HS-27A (cell line): ENCODE measurements at regions not wholly inside any gene's neighbourhood (a gene's known extent, or its start where the extent isn't known, plus 50 kb on each side); places are given as distances from the start of the nearest gene placed in this dataset.
"Not testable (repeated sequence)": the region's sequence is repeated elsewhere in the genome, so short reads cannot be mapped to it uniquely, and the experiment has no call there.

ENCODE experiments used
- DNase-seq: peaks from one replicate; pipeline ENCODE4 v3.0.0-alpha.2; 2012; ENCODE audit warnings: low read depth, missing footprints

DNA sequence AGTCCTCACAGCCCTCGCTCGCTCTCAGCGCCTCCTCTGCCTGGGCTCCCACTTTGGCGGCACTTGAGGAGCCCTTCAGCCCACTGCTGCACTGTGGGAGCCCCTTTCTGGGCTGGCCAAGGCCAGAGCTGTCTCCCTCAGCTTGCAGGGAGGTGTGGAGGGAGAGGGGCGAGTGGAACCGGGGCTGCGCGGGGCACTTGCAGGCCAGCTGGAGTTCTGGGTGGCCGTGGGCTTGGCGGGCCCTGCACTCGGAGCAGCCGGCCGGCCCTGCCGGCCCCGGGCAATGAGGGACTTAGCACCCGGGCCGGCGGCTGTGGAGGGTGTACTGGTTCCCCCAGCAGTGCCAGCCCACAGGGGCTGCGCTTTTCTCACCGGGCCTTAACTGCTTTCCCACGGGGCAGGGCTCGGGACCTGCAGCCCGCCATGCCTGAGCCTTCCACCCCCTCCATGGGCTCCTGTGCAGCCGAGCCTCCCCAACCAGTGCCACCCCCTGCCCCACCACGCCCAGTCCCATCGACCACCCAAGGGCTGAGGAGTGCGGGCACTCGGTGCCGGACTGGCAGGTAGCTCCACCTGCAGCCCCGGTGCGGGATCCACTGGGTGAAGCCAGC is 584.1 kb upstream of the KLF12 start:
- not testable (repeated sequence) for DNase-seq

DNA sequence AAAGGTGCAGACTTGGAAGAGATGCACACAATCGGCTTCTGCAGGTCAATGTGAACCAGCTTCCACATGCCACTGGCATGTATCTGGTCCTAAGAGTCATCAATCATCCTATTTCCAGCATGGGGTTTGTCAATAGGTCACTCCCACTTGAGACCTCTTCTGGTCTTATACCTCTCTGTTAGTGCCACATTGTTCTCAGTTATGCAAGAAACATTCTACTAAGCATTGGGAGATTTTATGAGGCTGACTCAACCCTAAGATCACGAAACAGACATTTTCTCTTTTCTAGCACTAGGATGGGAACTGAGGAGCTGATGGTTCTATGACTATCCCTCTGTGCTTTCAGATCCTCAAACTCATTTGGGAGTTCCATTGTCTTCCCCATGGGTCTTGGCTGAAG is 581.5 kb upstream of the KLF12 start:
- DNase-seq, result no peak

DNA sequence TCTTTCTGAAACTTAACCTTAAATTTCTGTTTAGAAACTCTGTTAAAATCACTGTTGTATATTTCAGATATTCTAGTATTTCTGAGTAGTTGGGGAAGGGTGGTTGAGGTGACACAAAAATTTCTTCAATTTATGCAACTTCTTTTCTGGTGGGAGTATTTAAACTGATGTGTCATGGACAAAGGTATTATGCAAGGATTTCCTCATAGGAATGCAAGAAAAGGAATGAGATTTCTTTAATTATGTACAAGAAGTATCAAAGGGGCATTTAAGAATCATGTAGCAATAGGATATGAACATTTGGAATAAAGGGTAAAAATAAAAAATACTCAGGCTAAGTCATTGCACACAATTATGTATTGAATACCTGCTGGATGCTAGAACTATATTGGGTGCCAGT is 575.8 kb upstream of the KLF12 start:
- no peak for DNase-seq

DNA sequence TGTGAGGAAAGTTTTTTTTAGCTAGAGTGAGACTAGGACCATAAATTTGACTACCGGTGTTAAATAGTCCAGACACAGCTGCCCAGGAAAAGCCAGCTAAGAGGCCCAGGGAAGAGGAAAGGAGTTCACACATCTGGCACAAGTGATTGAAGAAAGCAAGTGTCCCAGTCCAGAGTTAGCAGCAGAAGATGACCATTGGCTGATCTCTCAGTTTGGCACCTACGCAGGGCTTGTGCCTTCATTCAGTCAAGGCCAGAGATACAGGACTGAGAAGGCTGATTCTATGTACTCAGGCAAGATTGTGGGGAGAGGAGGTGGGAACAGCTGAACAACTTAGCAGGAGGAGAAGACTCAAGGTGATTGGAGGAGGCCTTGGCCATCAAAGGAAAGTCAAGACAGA is 575.0 kb upstream of the KLF12 start:
- DNase-seq, result no peak

DNA sequence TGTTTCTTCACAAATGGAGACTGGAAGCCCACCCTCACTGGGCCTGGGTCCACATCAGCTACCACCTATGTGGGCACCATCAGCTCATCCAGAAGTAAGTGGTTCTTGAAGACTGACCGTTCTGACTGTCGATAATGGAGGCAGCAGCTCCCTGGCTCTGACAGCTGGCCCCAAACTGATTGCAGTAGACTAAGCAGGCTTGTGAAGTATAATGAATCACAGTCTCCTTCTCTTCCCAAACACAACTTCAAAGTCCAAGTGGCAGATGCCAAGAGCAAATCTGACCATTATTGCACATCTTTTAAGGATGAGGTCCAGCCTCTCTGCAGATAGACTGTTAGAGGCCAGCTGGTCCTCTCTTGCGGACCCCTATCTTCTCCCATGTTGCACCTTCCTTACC is 574.4 kb upstream of the KLF12 start:
- DNase-seq, result no peak

DNA sequence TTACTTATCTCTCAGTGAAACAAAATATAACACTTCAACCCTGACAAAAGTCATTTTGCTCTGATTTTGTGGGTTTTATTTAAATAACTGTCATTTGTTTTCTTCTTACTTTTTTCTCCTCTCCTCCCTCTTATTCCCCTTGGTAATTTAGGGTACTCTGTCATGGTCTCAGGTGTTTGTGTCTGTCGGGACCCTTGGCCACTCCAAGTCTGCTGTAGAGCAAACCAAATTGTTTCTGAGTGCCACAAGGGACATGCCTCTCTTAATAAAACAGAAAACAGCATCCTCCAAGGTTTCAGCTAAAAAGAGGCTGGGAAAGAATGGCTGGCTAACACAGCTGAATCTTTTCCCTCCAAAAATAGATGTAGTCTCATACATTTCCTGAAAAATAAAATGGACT is 573.1 kb upstream of the KLF12 start:
- DNase-seq, result no peak

DNA sequence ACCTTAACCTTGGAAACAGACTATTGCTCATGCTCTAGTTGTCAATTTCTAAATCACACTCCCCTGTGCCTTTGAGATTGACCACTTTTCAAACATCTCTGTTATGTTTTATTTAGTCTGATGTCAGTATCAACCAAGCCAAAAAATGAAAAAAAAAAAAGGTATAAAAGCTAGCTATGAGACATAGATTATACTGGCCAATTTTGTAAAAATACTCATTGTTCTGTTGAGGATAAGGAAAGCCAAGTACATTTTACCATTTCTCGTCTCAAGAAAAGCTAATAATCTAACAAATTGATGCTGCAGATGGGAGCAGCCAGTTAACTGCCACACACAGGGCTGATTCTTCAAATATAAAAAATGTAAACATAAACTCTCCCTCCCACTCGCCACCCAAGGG is 572.6 kb upstream of the KLF12 start:
- DNase-seq, result no peak

DNA sequence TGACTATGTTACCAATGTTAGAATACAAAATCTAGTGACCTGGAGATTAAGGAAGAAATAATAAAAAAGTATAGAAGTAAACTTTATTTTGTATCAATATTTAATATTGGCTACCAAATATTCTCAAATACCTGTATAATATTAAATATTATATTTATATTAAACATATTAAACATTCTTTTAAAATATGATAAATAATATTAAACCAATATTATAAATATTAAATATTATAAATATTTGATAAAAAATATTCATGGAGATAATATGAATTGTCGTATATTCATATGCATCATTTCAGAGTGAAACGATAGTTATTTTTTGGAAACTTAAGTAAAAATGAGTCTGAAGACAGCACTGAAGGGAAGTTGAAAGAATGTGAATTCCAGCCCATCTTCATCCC is 571.2 kb upstream of the KLF12 start:
- DNase-seq, result no peak

DNA sequence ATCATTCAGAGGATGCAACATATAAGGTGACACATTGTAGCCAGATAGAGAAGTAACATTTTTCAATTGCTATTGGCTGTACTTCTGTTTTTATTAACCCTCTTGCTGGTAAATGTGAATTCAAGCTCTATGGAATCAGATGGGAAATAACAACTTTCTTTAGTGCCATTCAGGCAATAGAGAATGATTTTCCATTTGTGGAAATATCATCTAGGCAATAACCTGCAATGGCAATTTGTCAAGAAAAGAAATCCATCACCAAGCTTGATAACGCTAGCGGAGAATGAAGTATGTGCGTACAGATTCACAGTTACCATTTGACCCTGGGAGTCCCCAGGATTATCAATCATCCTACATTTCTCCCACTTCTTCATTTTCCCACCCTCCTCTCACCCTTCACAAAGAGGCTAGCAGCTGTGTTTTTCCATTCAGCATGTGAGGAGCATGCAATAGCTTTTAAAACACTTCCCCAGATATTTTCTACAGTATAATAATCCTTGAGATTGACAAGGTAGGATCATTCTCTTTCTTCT is 569.7 kb upstream of the KLF12 start:
- no peak for DNase-seq

DNA sequence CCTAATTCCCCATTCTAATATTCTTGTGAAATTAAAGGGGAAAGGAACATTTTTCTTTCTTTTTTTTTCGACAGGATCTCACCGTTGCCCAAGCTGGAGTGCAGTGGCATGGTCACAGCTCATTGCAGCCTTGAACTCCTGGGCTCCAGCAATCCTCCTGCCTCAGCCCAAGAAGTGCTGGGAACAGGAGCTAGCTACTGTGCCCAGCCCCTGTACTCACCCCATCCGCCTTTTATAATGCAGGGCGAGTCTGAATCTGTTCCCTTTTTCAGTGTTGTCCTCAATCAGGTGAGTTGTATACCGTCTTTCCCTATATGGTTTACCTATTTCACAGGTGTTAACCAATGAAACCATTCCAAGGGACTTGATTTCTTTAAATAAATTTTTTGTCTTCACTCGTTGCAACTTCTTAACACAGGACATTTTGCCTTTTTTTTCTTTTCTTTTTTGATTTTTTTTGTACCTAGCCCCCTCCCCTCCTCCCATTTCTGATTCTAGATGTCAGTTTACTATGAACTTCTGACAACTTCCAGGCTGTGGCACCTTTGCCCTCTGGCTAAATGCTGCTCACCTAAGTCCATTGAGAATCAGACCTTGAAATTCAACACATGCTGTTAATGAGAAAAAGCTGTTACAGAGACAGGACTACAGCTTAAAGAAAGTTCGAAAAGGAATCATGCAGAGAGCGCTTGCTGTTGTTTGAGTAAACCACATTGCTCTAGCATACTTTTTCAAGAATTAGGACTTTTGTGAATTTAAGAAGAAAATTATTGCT is 562.1 kb upstream of the KLF12 start:
- DNase-seq, result no peak

DNA sequence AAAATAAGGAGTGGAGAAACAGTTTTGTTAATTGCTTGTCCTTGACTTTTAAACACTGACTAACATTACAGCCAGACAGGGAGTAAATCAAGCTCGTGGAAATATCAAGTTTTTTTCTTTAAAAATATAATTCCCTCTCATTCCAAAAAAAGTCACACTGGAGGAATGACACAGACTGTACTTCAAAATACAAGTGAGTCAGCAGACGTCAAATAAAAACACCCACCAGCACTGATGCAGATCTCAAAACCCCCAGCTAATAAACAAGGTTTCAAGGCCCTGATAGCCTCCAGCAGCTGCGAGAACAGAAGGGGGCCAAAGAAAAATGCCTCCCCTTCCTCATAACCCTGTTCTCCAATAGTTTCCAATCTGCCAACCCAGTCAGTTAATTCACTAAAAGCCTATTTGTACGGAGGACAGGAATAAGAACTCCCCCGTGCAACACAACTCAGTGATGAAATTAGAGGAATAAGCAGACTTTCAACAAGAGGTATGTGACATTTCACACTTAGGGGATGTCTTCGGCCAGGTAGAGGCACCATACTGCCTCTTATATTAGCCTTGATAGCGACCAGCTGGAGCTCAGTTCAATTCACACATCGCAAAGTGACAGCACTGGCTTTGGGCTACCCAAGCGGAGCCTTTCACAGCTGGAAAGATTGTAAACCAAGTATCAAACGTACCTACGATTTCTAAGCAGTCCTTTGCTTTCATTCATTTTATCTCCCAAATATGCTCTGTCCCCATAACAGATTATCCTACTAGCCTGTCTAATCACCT is 561.0 kb upstream of the KLF12 start:
- DNase-seq, result no peak

DNA sequence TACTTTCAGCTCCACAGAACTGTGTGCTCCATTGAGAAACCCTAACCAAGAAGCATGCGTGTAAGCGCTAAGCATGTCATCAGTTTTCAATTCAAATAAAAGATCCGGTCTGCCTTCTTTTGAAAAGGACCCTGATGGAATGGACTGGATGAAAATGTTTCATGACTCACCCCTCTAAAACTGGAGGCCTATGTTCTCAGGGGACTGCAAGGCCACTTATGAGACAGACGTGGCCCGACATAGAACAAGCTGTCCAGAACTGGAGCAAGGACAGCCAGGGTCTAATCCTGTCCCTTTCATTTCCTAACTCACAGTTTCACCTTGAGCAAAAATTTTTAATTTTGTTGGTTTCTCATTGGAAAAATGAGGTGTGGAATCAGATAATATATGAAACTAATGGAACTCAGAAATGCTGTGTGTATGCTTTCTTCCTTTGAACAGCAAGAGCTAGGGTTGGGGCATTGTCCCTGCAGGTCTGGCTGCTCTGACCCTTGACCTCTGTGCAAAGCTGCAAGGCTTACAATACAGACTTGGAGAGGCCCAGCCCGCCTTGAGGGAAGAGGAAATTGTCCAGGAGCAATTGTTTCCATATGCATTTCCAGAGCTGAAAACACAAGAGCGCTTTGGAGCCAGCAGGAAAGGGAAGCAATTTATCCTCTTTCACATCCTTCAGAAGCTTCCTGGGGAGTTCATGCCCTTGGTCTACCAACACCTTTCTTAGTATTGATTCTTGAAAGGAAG is 553.4 kb upstream of the KLF12 start:
- DNase-seq, result no peak

DNA sequence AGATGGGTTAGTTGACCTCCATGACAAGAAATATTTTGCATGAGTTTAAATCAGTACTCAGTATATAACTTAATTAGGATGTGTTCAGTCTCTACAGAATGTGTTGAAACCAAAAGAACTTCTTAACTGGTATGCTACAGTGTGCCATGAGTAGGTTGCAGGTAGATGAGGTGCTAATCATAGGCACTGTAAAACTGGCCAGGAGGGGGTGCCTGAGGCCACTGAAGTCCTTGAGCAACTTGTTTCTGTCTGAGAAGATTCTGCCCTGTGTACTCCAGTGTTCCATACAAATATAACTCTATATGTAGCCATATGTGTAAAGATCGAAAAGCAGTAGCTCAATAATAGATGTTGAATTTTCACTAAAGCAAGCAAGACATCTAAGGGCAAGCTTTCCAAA is 549.2 kb upstream of the KLF12 start:
- no peak for DNase-seq

DNA sequence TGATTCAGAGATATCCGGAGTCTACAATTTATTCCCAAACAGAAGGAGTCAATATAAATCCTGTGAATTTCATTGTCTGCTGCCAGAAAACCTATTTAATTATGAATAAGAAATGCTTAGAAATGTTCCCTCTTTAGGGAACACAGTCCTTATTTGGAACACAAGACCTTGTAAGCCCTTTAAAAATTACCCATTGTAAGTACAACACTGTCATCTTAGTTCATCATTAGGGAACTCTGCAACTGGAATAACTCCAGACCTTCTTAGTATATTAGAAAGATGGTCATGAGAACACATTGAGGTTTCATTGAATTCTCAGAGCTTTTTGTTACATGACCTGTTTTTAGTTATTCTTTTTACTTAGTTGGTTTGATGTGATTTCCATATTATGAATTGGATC is 548.5 kb upstream of the KLF12 start:
- no peak for DNase-seq

DNA sequence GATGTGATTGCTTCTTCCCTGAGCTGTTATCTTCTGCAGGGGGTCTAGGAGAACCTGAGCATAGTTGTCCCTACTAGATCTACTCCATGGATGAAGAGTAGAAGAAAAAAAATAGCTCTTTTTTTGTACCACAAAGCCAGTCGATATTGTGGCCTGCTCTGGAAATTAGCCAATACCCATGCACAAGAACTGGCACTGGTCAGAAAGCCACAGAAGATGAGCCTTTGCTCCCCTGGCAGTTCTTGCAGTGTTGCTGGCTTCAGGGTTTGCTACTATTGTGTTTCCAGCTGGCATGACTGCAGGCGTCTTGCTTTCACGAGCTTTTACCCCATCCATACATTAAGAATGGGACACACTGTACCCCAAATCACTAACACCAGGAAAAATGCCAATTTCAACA is 547.7 kb upstream of the KLF12 start:
- DNase-seq, result no peak

DNA sequence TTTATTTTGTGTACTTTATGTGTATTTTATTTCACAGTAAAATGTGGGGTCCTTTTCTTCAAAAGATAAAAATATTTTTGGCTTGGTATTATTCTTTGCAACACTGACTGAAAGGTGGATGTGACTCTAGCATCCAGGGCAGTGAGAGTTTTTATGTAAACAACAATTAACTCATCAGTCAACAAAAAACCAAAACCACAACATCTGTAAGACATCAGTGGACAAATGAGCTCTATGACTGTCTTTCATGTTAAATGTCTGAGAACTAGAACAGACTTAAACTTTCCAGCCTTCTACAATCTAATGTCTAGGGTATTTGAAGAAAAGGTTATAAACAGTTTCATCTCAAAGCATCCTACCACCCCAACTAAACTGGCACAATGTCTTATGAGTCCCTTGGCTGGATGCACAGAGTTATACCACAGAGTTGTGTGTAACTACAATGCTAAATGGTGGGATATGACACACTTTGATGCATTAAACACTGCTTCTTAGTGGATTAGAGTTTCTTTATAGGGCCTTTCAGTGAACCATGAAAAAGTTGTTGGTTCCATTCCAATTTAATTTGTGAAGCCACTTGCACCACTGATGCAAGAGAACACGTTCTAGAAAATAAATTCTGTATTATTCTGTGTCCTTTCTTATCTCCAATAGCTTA is 544.2 kb upstream of the KLF12 start:
- DNase-seq, result no peak

DNA sequence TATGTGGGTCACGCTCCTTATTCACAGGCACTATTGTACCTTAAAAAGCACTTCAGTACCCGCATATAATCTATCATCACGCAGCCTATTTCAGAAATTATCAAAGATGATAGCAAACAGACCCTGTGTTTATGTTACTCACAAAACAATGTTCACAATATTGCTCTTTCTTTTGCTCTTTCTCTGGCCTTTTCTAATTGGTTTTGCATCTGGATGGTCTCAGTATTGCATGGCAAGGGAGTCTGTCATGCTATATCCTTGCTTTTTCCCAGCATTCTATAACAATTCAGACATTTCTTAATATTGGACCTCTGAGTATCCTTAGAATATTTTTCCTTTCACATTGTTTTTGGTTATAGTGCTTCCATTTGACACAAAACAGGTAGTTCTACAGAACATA is 541.8 kb upstream of the KLF12 start:
- no peak for DNase-seq

DNA sequence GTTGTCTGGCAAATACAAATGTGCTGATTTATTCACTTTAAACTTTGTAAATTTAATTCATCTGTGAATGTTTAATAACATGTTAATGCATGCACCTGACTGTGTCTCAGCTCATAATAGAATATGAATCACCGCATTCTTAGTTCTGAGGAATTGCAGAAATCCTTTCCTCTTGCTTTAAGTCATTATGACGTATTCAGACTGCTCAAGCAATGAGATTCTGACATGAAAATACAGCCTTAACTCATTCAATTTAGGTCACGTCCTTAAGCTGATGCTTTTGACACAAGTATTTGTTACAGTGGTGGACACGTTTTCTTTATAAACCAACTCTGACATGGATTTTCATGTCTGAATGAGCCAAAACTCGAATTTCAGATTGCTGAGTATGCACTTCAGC is 541.0 kb upstream of the KLF12 start:
- no peak for DNase-seq

DNA sequence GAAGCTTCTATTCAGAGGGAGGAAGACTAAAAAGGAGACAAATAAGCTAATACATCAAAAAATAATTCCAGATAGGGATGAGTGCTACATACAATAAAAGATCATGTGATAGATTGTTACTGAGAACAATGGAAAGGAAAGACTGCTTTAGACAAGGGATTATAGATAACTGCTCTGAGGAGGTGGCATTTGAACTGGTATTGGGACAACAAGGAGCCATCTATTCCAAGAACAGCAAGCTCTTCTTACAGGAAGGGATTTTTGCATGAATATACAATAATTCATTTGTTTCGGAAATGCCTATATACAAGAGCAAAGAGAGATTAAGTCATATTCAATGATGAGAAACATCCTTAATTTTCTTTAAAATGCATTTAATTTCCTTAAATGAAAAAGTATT is 540.5 kb upstream of the KLF12 start:
- DNase-seq, result no peak

DNA sequence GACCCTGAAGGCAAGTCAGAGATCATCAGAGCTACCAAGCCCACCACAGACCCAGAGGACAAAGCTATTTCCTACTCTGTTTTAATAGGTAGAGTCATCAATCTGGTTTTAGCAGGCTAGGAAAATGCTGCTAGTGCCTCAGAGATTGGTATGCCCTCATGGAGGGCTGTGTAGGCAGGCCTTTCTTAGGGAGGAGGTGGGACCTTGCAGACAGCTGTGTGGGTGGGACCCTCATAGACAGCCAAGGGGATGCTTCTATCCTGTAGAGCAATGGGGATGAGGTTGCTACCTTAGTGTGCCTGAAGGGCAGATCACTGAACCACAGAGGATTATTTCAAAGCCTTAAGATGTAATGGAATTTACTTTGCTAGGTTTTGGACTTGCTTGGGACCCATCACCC is 534.9 kb upstream of the KLF12 start:
- no peak for DNase-seq

DNA sequence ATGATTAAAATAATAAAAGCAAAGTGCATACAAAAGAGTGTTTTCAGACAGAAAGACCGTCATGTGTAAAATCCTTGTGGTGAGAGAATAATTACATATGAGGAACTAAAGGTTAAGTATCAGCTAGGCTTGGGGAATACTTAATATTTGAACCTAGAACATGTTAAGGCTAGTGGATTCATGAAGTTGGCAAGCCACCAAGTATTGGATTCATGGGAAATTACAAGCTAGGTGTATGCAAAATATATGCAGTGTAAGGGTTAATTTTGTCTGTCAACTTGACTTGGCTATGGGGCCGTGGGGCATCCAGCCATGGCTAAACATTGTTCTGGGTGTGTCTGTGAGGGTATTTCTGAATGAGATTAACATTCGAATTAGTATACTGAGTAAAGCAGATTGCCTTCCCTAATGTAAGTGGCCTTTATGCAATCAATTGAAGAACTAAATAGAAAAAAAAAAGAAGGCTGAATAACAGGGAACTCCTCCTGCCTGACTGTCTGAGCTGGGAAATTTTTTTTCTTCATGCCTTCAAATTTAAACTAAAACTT is 533.5 kb upstream of the KLF12 start:
- DNase-seq, result no peak

DNA sequence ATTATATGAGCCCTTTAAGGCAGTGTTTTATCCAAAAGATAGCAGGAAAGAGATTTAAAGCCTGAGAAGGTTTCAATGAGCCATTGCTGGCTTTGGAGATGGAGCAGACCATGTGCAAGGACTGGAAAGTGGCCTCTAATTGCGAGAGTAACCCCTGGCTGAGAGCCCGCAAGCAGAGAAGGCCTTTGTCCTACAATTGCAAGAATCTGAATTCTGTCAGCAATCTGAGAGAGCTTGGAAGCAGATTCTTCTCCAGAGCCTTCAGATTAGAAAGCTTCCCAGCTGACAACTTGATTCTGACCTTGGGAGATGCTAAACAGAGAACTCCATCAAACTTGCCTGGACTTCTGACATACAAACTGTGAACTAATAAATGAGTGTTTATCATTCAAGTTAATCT is 528.7 kb upstream of the KLF12 start:
- no peak for DNase-seq
